OCI-LY3 (cell line): ENCODE measurements at regions not wholly inside any gene's neighbourhood (a gene's known extent, or its start where the extent isn't known, plus 50 kb on each side); places are given as distances from the start of the nearest gene placed in this dataset.

Experiments used
- EZH2phosphoT487 ChIP-seq: fragments of 200-600 bp; shearing (Covaris generic); IDR thresholded peaks from 2 replicates; pipeline ENCODE4 v1.6.1; 2018; ENCODE audit warnings: antibody characterized with exemption, mixed run types, low read depth
- TF ChIP-seq, protein P1 (sequence below): fragments of 200-600, 300-600 bp; sonication (generic); IDR thresholded peaks from 2 replicates; pipeline ENCODE4 v1.5.1; 2014; ENCODE audit warnings: antibody characterized with exemption, low read length, low read depth

DNA sequence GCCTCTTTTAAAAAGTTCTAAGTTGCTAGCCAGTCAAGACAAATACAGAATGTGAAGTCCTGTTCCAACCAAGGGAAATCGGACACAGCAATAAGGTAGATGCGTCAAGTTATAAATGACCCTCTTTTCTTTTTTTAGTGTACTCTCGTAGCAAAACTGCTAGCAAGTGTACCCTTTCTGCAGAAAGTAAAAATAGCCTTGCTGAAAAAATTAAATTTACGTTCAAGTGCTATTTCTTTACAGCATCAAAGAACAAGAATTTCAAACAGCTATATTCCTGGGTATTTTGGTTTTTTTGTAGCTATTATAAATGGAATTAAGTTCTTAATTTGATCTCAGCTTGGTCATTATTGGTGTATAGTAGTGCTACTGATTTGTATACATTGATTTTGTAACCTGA, 119.2 kb downstream of the NAA11 start:
- TF ChIP-seq, protein P1, sequence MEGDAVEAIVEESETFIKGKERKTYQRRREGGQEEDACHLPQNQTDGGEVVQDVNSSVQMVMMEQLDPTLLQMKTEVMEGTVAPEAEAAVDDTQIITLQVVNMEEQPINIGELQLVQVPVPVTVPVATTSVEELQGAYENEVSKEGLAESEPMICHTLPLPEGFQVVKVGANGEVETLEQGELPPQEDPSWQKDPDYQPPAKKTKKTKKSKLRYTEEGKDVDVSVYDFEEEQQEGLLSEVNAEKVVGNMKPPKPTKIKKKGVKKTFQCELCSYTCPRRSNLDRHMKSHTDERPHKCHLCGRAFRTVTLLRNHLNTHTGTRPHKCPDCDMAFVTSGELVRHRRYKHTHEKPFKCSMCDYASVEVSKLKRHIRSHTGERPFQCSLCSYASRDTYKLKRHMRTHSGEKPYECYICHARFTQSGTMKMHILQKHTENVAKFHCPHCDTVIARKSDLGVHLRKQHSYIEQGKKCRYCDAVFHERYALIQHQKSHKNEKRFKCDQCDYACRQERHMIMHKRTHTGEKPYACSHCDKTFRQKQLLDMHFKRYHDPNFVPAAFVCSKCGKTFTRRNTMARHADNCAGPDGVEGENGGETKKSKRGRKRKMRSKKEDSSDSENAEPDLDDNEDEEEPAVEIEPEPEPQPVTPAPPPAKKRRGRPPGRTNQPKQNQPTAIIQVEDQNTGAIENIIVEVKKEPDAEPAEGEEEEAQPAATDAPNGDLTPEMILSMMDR = no peak
- TF ChIP-seq EZH2phosphoT487 = no peak
